NCI-H146 (cell line): ENCODE measurements at regions not wholly inside any gene's neighbourhood (a gene's known extent, or its start where the extent isn't known, plus 50 kb on each side); places are given as distances from the start of the nearest gene placed in this dataset.

Source experiments
- DNase-seq: peaks from one replicate; lab custom pipeline; 2025; lab: John Stamatoyannopoulos, UW

DNA sequence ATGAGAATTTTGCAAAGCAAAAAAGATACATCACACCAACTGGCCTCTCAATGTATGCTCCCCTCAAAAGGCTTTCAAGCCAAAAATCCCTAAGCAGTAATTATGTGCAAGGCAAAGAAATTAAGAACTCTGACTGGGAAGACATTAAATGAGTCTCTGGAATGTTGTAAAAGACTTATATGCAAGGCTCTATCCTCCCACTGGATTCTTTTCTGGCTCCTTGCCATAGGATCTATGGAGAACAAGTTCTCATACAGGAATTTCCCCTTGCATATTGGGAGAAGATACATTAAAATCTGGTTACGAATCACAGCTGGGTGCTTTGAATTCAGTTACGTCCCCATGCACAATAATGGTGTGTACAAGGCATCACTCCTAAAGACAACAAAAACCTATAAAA is 73.4 kb upstream of the ATL2 start:
- no peak for DNase-seq

DNA sequence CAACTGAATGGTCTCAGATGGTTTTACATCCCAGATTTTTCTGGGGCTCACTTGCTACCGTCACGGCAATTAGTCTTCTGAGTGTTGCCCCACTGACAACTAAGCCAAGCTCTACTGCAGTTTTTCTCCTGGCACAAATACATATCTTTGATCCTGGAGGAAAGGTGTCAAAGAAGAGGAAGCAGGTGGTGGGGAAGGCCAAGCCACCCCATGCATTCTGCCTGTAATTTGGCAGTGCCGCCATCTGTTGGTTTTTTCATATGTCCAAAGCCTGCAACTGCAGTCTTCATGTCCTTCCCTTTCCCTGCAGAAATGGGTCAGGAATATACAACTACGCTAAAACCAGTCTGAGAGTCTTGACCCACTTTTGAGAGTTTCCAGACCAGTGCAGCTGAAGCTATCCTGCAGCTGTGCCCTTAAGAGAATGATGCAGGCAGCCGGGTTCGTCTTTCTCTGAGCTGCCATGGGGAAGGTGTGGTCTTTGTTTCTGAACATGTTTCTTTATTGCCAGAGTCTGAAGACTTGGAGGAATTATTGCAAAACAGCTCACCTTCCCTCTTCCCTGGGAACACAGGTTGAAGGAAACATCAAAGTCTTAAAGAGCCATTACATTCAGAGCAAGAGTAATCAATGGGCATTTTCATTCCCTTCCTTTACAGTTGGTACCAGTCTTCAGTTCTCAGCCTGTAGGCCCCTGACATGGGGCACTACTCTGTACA is 71.8 kb upstream of the ATL2 start:
- no peak for DNase-seq

DNA sequence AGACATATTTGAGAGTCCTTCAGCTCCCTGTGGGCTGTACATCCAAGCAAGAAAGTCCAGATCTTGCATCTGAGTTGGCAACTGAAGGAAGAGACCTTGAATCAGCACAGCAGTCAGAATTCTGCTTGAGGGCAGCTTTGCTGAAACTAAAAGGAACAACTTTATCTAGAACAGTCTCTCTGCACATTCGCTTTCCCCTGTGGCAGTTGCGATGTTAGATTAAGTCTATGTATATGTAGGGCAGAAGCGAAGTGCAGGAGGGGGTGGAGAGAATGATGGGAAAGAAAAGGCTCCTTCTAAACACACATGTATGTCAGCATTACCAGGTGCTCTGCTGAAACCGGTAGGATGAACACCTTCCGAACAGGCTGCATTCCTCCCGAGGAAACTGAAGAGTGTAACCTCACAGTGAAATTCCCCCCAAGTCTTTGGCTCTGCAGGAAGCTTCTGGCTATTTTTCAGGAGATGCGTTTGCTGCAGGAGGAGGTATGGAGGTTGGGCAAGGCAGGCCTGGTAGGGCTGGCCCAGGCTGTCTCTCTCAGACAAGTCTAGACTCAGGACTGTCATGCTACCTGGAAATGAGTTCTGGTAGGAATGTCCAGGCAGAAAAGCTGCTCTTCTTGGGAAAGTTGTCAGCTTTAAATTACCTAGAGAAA is 70.0 kb upstream of the ATL2 start:
- no peak for DNase-seq

DNA sequence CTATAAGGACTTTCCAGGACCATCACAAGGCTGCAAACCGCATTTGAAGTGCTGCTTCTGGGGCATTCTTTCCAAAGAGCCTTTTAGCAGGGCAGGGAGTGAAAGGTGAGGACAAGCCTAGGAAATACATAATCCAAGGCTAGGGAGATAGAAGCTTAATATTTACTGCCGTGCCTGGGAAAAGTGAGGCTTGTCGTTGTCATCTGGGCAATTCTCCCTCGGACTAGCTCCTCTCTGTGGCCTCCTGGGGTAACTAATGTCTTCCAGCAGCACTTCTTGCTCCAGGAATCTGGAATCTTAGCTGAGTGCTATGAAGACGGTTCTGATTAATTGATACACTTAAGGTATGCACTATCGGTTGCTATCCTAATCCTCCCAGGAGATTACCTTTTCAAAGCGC is 69.3 kb upstream of the ATL2 start:
- DNase-seq, result no peak

DNA sequence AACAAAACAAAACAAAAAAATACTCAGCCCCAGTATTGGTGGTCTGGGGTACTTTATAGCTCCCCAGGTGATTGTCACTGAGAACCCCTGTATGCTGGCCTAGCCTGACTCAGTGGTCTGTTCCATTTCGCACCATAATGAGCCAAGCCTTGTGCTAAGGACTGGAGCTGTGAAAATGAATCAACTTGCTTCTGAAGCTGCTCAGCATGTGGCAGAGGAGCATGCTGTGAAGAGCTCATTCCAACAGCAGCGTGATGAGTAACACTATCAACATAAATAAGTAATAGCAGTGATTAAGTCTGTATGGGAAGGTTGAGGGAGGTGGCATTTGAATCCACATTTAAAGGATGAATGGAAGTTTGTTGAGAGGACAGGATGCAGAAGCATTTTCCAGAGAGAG is 67.2 kb upstream of the ATL2 start:
- peak; percentile 67 for DNase-seq

DNA sequence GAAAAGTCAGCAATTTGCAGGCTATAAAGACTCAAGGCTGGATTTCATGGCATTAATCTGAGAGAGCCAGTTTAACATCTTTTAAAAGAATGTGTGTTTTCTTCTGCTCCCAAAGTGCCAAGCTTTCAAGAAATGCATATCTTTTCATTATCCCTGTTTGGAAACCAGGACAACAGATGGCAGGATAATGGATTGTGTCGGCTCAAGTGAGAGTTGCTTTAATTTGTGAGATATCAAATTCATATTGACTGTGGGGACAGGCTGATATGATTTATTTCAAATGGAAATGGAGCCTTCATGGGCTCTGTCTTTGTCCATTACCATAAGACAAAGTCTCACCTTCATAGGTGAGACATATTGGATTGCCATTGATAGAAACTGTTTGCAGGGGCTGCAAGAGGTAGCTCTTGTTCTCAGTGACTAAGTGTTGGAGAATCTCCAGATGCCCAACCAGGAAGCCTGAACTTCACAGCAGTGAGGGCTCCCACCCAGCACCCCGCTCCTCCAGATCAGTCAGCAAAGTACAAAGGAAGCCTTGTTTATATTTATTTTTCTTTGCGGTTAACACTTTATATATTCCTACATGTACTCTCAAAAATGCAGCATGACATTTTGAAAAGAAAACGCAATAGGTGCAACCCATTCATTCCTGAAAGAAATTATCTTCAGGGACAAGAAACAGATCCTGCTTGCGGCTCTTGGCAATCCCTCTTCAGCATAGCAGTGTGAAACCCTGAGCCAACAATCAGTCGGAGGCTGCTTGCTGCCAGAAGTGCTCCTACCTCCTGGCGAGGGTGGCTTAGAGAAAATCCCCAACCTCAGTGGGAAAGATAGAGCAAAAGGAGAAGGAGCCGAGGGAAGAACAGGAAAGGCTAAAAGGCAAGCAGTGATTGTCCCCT is 65.8 kb upstream of the ATL2 start:
- DNase-seq, result no peak

DNA sequence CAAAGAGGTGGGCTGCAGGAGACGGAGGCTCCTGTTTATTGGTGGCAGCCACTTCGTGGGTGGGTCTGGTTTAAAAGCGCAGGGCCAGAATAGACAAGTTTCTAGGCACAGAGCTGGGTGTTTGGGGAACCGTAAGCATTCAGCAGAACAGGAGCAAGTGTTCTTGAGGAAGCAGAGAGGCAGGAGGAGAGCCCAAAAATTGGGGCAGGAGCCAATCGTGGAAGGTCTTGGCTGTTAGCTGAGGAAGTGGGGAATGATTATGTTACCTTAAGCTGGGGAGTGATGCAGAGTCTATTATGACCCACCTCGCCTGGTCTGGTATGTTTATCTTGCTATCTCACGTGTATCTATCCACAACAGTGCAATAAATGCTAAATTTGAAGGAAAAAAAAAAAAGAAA is 64.3 kb upstream of the ATL2 start:
- DNase-seq, result no peak

DNA sequence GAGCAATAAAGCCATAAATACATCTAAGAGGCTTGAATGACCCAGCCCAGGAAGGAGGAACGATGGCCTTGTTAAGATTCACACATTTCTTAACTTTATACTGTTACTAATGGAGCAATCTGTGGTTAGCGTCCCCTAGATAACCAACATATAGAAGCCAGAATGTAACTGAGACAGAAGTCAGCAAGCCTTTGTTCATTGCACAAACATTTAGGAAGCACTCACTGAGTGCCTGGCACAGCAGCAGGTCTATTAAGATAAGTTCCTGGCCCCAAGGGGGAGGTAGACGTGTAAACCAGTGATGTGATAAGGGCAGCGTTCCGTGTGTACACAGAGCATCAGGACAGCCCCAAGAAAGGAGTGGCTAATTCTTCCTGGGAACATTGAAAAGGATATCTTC is 63.6 kb upstream of the ATL2 start:
- peak; percentile 37 for DNase-seq

DNA sequence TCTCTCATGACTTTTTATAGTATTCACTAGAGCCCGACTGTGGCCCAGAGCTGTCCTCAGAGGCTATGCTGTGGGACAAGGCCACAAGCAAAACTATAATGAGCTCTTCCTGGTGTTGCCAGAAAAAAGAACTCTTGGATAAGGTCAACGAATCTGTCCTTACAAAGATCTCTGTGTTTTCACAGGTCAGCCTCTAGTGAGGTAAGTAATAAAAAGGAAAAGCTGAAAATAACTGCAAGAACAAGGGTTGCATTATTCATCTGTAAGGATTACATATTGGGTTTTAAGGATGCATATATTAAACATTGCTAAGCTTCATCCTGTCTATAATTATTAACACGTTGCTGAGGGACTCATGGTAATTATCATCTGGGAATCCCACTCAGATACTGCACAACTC is 62.8 kb upstream of the ATL2 start:
- no peak for DNase-seq

DNA sequence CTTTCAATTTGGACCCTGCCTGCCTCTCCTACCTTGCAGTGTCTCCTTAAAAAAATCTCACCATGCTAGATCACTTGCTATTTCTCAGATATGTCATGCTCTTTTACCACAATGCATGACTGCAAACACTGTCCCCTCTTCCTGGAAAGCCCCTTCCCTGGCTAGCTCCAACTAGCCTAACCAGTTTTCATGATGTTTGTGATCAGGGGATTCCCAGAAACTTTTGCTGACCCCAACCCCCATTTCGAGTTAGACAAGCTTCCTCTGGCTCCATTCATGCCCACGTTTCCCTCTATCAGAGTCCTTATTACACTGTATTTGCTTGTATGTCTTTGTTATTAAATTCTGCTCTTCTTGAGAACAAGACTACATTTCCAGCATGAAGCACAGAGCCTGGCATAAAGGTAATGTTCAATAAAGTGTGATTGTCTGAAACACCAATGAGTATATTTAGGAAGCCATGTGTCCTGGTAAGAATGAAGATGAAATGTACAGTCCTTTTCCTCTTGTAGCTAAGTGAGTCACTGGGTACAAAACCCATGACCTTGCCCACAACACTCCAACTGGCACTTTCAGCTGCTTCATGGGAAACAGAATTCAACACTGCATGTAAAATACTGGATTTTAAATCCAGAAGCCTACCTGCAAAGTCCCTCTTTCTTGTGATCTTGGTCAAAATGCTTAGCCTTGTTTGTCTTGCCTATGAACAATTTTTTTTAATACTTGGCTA is 62.0 kb upstream of the ATL2 start:
- no peak for DNase-seq

DNA sequence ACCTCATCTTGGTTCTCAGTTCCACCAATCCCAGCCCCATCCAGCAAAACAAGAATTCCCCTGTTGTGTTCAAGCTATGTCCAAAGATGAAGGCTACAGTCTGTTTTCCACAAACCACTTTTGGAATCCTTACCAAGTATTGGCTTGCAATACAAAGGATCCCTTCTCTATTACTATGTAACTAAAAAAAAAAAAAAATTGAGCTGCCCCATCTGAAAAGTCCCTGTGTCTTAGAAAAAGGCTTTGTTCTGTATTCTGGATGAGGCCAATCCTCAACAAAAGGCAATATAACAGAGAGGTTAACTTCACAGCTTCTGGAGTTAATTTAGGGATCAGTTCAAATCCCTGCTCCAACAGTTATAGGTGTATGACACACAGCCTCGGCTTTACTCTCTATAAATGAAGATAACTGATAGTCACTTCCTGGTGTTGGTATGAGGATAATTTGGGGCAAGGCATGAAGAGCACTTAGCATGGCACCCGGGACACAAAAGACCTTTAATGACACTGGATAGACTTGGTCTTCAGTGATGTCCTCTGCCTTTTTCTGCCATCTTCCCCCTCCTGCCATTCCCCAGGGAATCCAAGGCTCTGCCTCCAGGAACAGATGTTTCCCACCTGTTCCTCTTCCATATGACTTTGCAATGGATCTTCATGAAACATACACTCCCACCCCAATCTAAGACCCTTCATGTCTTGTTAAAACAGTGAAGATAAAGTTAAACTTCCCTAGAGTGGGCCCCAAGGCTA is 61.2 kb upstream of the ATL2 start:
- DNase-seq, result no peak

DNA sequence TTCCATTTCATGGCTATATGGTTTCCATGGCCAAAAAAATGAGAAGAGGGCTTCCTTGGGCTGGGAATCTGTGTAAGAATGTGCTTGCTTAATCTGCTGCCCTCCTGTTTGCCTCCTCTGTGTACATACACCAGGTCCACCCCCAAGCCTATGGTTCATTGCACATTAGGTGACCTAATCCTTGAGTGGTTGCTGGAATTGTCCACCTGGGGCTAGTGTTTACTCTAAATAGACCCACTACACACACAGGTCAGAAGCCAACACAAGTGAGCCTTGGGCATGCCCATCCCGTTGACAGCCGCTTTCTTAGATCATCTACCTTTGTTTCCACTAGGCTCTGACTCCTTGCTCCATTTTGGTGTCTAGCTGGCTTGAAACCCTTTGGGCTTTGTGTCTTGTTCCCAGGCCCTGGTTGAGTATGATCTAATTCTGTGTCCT is 59.2 kb upstream of the ATL2 start:
- DNase-seq, result no peak

DNA sequence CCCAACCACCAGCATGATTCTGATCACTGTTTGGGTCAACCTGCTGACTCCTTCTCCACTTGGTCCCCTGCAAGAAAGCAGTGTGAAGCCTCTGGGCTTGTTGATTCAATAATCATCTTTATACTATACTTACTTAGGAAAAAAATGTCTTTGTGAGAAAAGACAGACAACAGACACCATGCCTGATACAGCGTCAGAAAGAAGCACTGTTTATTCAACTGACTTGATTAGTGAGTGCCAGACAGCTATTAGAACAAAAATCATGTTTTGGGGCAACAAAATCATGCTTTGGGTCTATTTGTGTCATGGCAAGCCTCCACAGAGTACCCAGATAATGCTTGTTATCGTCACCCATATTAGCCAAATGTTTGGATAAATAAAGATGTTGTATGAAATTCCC is 58.7 kb upstream of the ATL2 start:
- no peak for DNase-seq

DNA sequence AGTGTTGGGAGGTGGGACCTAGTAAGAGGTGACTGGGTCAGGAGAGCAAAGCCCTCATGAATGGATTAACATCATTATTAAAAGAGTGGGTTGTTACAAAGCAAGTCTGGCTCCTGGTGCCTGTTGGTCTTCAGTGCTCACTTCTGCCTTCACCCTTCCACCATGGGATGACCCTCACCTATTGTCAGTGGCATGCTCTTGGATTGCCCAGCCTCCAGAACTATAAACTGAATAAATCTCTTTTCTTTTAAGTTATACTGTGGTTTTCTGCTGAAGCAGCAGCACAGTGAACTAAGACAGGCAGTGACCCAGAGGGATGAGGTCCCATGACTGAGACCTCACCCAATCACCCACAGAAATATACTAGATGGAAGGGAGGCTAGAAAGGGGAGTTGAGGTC is 57.5 kb upstream of the ATL2 start:
- DNase-seq, result no peak

DNA sequence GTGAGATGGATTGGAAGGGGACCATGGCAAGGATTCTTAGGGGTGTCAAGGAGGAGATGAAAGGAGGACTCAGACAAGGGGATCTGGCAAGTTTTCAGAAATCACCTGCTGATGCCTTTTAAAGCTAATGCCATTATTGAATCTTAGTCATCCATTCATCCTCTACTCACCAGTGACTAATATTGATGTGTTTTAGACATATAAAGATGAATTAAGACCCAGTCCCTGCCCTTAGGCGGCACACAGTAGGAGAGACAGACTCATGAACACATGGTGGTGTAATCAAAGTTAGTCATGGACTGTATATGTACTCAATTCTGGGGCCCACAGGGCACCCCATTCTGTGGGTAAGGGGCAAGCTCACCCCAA is 56.5 kb upstream of the ATL2 start:
- DNase-seq, result no peak

DNA sequence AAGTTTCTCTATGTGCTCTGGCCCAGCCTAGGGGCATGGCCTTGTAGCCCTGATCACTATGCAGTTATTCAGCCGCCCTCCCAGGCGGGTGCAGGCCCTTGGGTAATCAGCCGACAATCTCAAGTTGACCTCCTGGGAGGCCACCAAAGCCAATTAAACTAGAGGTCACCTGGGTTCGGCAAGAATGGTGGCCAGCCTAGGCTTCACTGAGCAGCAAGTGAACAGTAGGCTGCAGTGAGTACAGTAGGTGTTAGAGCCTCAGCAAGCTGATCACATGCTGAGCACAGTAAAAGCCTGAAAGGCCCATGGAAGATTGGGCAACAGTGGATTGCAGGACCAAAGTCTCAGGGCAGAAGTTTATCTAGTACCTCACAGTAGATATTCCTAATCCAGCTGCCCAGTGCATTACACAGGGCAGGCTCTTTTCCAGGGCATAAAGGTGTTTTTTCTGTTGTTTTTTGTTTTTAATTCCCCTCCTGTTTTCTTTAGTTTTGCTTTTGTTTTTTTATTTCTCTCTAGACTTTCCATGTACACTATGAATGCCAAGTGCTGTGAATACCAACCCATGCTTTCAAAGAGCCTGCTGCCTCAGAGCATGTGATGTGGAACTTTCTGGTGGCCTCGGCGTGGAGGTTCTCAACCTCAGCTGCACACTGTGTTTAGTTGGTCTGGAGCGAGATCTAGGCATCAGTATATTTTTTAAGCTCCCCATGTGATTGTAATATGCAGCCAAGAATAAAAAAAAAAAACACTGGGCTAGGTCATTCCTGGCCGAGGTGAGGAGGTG is 55.9 kb upstream of the ATL2 start:
- DNase-seq, result no peak

DNA sequence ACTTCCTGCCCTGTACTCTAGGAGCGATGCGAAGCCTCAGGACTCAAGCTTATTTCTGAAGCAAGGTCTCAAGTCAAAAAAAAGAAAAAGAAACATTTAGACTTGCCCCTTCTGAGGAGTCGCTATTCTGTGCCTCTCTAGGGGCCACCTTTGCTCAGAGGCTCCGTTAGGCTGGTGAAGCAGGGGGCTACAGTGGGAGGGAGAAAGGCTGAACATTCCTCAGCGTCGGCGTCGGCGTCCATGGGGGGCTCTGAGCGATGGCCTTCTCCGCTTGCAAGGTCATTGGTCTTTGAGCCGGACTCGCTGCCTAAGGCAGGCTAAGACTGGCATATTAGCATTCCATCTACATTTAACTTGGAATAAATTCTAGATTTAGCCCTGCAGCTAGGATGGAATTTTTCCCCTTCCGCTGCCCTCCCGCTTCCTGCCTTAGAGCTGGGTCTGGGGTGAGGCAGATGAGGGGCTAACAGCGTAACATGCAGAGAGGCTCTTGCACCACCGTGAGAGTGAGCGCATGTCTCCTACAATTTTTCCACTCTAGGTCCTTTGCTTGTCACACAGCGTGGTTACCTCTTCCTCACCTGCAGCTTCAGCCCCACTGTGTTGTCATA is 53.6 kb upstream of the ATL2 start:
- no peak for DNase-seq

DNA sequence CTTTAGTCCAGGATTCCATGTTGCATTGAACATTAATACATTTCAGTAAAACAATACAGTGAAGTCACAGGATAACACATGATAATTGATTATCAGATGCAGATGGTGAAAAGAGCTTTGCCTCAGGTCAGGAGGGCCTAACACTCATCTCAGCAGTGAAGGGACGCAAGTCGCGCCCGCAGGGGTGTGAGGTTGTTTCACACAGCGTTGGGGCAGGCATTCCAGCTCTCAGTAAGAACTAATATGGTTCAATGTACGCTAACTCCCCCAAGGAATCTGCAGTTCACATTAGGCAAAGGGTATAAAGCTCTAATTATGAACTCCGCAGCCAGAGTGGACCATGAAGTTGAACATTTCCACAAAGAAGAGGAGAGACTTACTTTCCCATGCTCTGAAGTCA is 53.1 kb upstream of the ATL2 start:
- DNase-seq, result no peak

DNA sequence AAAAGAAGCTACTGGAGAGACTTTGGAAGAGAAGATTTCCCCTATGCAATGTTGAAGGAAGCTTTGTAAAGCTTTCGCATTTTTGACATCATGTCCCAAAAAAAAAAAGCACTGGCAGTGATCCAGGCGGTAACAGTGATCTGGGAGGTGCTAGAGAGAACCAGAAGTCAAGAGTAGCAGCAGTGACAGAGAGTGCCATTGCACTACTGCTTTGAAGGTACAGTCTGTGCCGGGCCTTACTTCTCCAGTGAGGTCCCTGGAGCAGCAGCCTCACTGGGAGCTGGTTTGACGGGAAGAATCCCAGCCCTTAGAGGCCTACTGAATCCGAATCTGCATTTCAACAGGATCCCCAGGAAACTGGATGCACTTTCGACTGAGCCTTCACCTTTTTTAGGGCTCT is 50.9 kb upstream of the ATL2 start:
- DNase-seq, result no peak

DNA sequence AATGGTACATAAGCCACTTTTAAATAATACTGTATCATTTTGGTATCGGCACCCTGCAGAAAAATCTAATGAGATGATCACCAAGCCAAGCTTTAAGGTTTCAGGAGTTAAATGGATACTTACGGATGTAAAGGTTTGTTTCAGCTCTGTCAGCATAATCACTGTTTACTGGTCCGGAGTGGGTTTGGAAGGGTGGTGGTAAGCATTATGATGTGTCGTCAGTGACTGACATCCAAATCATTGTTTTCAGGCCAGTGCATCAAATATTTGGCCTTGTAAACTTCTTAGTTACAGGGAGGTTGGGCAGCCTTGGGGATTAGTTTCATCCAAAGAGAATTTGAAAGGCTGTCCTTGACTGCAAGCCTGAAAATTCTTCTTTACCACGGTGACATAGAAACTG is 50.0 kb upstream of the ATL2 start:
- DNase-seq, result no peak
